ENCODE measurements at regions not wholly inside any gene's neighbourhood (a gene's known extent, or its start where the extent isn't known, plus 50 kb on each side); places are given as distances from the start of the nearest gene placed in this dataset.

DNA sequence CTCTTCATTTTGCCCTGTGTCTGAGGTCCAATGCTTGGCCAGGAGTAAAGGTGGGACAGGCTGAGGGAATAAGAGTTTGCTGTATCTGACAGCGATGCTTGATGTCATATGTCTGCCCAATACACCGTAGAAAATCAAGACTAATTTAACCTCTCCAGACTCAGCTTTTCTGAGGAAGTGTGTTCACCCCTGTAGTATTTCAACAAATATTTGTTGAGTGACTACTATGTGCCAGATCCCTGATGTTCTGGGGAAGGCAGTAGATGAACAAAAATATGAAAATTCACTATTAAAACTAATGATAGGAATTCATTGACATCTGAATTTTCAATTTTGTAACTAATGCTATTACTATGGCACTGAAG is 489.7 kb downstream of the EBF1 start:
- in situ Hi-C loops (cut with MboI): no loop called here

More for the DNA sequence above, 489.7 kb downstream of the EBF1 start:
- H3K4me1 ChIP-seq (ENCODE audit: control insufficient read depth, insufficient read depth, low read length): no peaks in the 10 kb centered on the region
- intact Hi-C loops (cut with micrococcal nuclease; ENCODE audit: unreplicated experiment): no loop called here
- no peak overlapping the region for H3K4me3 ChIP-seq
- no peaks in the 10 kb centered on the region for H3K9me3 ChIP-seq (replicated peaks; ENCODE audit: control insufficient read depth, insufficient read depth, low read length)
- BruUV-seq (replicated peaks): no TSS peak
- no peak for ATAC-seq
- TF ChIP-seq, protein P1, sequence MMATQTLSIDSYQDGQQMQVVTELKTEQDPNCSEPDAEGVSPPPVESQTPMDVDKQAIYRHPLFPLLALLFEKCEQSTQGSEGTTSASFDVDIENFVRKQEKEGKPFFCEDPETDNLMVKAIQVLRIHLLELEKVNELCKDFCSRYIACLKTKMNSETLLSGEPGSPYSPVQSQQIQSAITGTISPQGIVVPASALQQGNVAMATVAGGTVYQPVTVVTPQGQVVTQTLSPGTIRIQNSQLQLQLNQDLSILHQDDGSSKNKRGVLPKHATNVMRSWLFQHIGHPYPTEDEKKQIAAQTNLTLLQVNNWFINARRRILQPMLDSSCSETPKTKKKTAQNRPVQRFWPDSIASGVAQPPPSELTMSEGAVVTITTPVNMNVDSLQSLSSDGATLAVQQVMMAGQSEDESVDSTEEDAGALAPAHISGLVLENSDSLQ (IDR thresholded peaks at IDR 0.05): no peak
- TF ChIP-seq SIN3A (IDR thresholded peaks at IDR 0.05; ENCODE audit: low read depth, low read length) (no peak), NR2C1 (IDR thresholded peaks at IDR 0.05) (no peak), RB1 (IDR thresholded peaks at IDR 0.05; ENCODE audit: borderline replicate concordance) (no peak), TARDBP (IDR thresholded peaks at IDR 0.05; ENCODE audit: borderline replicate concordance) (no peak), CBFB (IDR thresholded peaks at IDR 0.05; ENCODE audit: low read depth) (no peak), SUZ12 (IDR thresholded peaks at IDR 0.05; ENCODE audit: unreplicated experiment) (no peak), HDAC2 (IDR thresholded peaks at IDR 0.05) (no peak)
- TF ChIP-seq, protein P2, sequence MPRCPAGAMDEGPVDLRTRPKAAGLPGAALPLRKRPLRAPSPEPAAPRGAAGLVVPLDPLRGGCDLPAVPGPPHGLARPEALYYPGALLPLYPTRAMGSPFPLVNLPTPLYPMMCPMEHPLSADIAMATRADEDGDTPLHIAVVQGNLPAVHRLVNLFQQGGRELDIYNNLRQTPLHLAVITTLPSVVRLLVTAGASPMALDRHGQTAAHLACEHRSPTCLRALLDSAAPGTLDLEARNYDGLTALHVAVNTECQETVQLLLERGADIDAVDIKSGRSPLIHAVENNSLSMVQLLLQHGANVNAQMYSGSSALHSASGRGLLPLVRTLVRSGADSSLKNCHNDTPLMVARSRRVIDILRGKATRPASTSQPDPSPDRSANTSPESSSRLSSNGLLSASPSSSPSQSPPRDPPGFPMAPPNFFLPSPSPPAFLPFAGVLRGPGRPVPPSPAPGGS (IDR thresholded peaks at IDR 0.05; ENCODE audit: borderline replicate concordance, insufficient read depth, low read depth, low read length, poor library complexity, severe bottlenecking): no peak
- TF ChIP-seq, protein P3, sequence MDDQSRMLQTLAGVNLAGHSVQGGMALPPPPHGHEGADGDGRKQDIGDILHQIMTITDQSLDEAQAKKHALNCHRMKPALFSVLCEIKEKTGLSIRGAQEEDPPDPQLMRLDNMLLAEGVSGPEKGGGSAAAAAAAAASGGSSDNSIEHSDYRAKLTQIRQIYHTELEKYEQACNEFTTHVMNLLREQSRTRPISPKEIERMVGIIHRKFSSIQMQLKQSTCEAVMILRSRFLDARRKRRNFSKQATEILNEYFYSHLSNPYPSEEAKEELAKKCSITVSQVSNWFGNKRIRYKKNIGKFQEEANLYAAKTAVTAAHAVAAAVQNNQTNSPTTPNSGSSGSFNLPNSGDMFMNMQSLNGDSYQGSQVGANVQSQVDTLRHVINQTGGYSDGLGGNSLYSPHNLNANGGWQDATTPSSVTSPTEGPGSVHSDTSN (IDR thresholded peaks at IDR 0.05; ENCODE audit: insufficient replicate concordance, low read depth, low read length): no peak
- TF ChIP-seq, protein P4, sequence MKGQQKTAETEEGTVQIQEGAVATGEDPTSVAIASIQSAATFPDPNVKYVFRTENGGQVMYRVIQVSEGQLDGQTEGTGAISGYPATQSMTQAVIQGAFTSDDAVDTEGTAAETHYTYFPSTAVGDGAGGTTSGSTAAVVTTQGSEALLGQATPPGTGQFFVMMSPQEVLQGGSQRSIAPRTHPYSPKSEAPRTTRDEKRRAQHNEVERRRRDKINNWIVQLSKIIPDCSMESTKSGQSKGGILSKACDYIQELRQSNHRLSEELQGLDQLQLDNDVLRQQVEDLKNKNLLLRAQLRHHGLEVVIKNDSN (IDR thresholded peaks at IDR 0.05; ENCODE audit: borderline replicate concordance, extremely low read length, insufficient read depth, low read depth, low read length): no peak
- TF ChIP-seq, protein P5, sequence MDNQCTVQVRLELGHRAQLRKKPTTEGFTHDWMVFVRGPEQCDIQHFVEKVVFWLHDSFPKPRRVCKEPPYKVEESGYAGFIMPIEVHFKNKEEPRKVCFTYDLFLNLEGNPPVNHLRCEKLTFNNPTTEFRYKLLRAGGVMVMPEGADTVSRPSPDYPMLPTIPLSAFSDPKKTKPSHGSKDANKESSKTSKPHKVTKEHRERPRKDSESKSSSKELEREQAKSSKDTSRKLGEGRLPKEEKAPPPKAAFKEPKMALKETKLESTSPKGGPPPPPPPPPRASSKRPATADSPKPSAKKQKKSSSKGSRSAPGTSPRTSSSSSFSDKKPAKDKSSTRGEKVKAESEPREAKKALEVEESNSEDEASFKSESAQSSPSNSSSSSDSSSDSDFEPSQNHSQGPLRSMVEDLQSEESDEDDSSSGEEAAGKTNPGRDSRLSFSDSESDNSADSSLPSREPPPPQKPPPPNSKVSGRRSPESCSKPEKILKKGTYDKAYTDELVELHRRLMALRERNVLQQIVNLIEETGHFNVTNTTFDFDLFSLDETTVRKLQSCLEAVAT (IDR thresholded peaks at IDR 0.05): no peak
- TF ChIP-seq, protein P6, sequence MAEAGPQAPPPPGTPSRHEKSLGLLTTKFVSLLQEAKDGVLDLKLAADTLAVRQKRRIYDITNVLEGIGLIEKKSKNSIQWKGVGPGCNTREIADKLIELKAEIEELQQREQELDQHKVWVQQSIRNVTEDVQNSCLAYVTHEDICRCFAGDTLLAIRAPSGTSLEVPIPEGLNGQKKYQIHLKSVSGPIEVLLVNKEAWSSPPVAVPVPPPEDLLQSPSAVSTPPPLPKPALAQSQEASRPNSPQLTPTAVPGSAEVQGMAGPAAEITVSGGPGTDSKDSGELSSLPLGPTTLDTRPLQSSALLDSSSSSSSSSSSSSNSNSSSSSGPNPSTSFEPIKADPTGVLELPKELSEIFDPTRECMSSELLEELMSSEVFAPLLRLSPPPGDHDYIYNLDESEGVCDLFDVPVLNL (IDR thresholded peaks at IDR 0.05; ENCODE audit: low read depth, low read length): no peak
- no peaks in the 10 kb centered on the region for H4K20me1 ChIP-seq (ENCODE audit: control insufficient read depth, insufficient read depth)
- ChIA-PET POLR2A (no interaction called here), SMC1A (ENCODE audit: uncharacterized antibody, unreplicated experiment) (no interaction called here), RAD21 (ENCODE audit: unreplicated experiment) (no interaction called here), CTCF (no interaction called here)
- WGBS (ENCODE audit: insufficient coverage, insufficient replicate concordance, low lambda C conversion rate, missing lambda C conversion rate): 88% methylated on average over 2 of the region's 2 CpGs
- H3K79me2 ChIP-seq (ENCODE audit: control insufficient read depth, insufficient read depth, low read length): no peaks in the 10 kb centered on the region
- H3K27me3 ChIP-seq (replicated peaks in 1 of 2; ENCODE audit: control insufficient read depth in 2 of 2, insufficient read depth in 2 of 2, low read length in 1 of 2): no peaks in the 10 kb centered on the region
- FAIRE-seq: no peak
- H3K9ac ChIP-seq (ENCODE audit: control insufficient read depth, insufficient read depth, low read length): no peak overlapping the region
- no peak overlapping the region for H3K27ac ChIP-seq (ENCODE audit: control insufficient read depth, insufficient read depth)
- DNase-seq (ENCODE audit: low read depth, low spot score): no peak
- H3K36me3 ChIP-seq (ENCODE audit: control insufficient read depth in 2 of 2, insufficient read depth in 2 of 2, low read length in 1 of 2): no peaks in the 10 kb centered on the region
- no peak overlapping the region for H3K4me2 ChIP-seq (ENCODE audit: control insufficient read depth, insufficient read depth)
- H2AFZ ChIP-seq (ENCODE audit: control insufficient read depth, low read depth, low read length): no peak overlapping the region
